Astrocyte (in vitro differentiated cells and primary cell): ENCODE measurements at regions not wholly inside any gene's neighbourhood (a gene's known extent, or its start where the extent isn't known, plus 50 kb on each side); places are given as distances from the start of the nearest gene placed in this dataset.

Experiments used
- DNase-seq: peaks from one replicate; pipeline ENCODE4 v3.0.0-alpha.2; 2010; ENCODE audit warnings: low read depth
- FAIRE-seq: peaks from 2 replicates; lab custom pipeline; 2011; peaks lifted over from hg19 to GRCh38; lab: Jason Lieb, UNC
- H2AFZ ChIP-seq: 2 replicates; pipeline ENCODE4 v1.6.0; 2012; ENCODE audit warnings: low read depth, low read length, inconsistent platforms
- H3K27ac ChIP-seq: 2 replicates; pipeline ENCODE4 v1.5.1; 2011; ENCODE audit warnings: low read depth, low read length, inconsistent platforms
- H3K27me3 ChIP-seq: 2 replicates; pipeline ENCODE4 v1.6.0; 2011; ENCODE audit warnings: low read length, inconsistent platforms; ENCODE audit not compliant: insufficient read depth
- H3K36me3 ChIP-seq: 2 replicates; pipeline ENCODE4 v1.5.1; 2011; ENCODE audit warnings: low read length, inconsistent platforms; ENCODE audit not compliant: insufficient read depth
- H3K4me1 ChIP-seq: 2 replicates; pipeline ENCODE4 v1.5.1; 2011; ENCODE audit warnings: low read length, inconsistent platforms; ENCODE audit not compliant: insufficient read depth
- H3K4me2 ChIP-seq: 2 replicates; pipeline ENCODE4 v1.6.0; 2012; ENCODE audit warnings: low read length, inconsistent platforms
- H3K4me3 ChIP-seq: 2 replicates; pipeline ENCODE4 v1.5.1; 2011; ENCODE audit warnings: low read depth, mild to moderate bottlenecking, low read length, inconsistent platforms; ENCODE audit not compliant: insufficient read depth
- H3K79me2 ChIP-seq: 2 replicates; pipeline ENCODE4 v1.6.0; 2012; ENCODE audit warnings: mild to moderate bottlenecking, low read length, inconsistent platforms; ENCODE audit not compliant: insufficient read depth
- H3K9ac ChIP-seq: 2 replicates; pipeline ENCODE4 v1.6.0; 2012; ENCODE audit warnings: mild to moderate bottlenecking, low read length, inconsistent platforms
- H3K9me3 ChIP-seq: 2 replicates; pipeline ENCODE4 v1.5.1; 2012; ENCODE audit warnings: low read depth, mild to moderate bottlenecking, low read length, inconsistent platforms; ENCODE audit not compliant: insufficient read depth
- H4K20me1 ChIP-seq: 2 replicates; pipeline ENCODE4 v1.6.0; 2012; ENCODE audit warnings: low read length, inconsistent platforms; ENCODE audit not compliant: insufficient read depth
- H3K27ac Mint-ChIP-seq: one replicate; pipeline ENCODE4 v1.8.0; 2021; ENCODE audit warnings: mild to moderate bottlenecking, mixed read lengths; ENCODE audit not compliant: unreplicated experiment
- H3K27me3 Mint-ChIP-seq: one replicate; pipeline ENCODE4 v1.8.0; 2021; ENCODE audit warnings: low read depth, mixed read lengths; ENCODE audit not compliant: unreplicated experiment
- H3K36me3 Mint-ChIP-seq: one replicate; pipeline ENCODE4 v1.8.0; 2021; ENCODE audit warnings: low read depth, mixed read lengths; ENCODE audit not compliant: unreplicated experiment
- H3K4me1 Mint-ChIP-seq: one replicate; pipeline ENCODE4 v1.8.0; 2021; ENCODE audit warnings: low read depth, mixed read lengths; ENCODE audit not compliant: unreplicated experiment
- H3K4me3 Mint-ChIP-seq: one replicate; pipeline ENCODE4 v1.8.0; 2021; ENCODE audit warnings: mild to moderate bottlenecking, moderate library complexity, mixed read lengths; ENCODE audit not compliant: unreplicated experiment
- H3K9me3 Mint-ChIP-seq: one replicate; pipeline ENCODE4 v1.8.0; 2021; ENCODE audit warnings: mild to moderate bottlenecking, mixed read lengths; ENCODE audit not compliant: unreplicated experiment
- EZH2 ChIP-seq: IDR thresholded peaks from 2 replicates; pipeline ENCODE4 v1.6.1; 2012; ENCODE audit warnings: mild to moderate bottlenecking, low read length, inconsistent platforms; ENCODE audit not compliant: insufficient read depth
- TF ChIP-seq, protein P1 (sequence below): IDR thresholded peaks from 2 replicates; pipeline ENCODE4 v1.5.1; 2011; ENCODE audit warnings: low read depth, mild to moderate bottlenecking, inconsistent platforms, low read length, moderate library complexity; ENCODE audit not compliant: insufficient read depth

DNA sequence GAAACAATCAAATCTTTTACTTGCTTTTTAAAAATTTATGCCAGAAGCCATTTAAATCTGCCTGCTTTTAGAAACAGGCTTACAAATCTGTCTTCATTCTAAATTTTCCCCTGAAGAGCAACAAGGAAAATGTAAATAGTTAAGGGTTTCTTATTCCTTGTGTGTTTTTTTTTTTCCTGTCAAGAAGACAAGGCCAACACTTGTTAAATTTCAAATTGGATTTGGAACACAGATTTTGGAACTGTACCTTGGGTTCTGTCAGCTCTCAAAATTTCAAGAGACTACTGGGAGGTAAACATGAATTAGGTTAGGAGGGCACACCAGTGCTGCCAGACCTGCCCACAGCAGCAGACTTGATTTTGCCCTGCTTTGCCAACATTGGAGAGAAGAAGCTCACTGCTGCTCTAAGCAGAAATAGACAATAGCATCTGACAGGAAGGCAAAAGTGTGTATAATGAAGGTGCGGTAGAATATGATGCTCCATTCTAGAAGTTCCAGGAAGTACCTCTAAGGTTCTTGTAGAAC is 121.7 kb downstream of the NHLRC3 start:
- Histone ChIP-seq H3K79me2 (no peaks in the 10 kb centered on the region), H3K9ac (no peak overlapping the region), H3K9me3 (no peaks in the 10 kb centered on the region), H4K20me1 (no peaks in the 10 kb centered on the region), H3K4me2 (no peak overlapping the region), H3K27me3 (peaks cover under 1% of the 10 kb centered on the region), H3K27ac (no peak overlapping the region), H2AFZ (no peak overlapping the region), H3K36me3 (no peaks in the 10 kb centered on the region), H3K4me1 (no peaks in the 10 kb centered on the region), H3K4me3 (no peak overlapping the region)
- DNase-seq, result no peak
- Mint-ChIP-seq H3K4me1 (no peaks in the 10 kb centered on the region), H3K4me3 (no peak overlapping the region), H3K27ac (no peak overlapping the region), H3K27me3 (peaks cover 6% of the 10 kb centered on the region), H3K36me3 (no peaks in the 10 kb centered on the region), H3K9me3 (no peaks in the 10 kb centered on the region)
- no peak for FAIRE-seq
- TF ChIP-seq EZH2, result no peak
- TF ChIP-seq, protein P1, sequence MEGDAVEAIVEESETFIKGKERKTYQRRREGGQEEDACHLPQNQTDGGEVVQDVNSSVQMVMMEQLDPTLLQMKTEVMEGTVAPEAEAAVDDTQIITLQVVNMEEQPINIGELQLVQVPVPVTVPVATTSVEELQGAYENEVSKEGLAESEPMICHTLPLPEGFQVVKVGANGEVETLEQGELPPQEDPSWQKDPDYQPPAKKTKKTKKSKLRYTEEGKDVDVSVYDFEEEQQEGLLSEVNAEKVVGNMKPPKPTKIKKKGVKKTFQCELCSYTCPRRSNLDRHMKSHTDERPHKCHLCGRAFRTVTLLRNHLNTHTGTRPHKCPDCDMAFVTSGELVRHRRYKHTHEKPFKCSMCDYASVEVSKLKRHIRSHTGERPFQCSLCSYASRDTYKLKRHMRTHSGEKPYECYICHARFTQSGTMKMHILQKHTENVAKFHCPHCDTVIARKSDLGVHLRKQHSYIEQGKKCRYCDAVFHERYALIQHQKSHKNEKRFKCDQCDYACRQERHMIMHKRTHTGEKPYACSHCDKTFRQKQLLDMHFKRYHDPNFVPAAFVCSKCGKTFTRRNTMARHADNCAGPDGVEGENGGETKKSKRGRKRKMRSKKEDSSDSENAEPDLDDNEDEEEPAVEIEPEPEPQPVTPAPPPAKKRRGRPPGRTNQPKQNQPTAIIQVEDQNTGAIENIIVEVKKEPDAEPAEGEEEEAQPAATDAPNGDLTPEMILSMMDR, result no peak

DNA sequence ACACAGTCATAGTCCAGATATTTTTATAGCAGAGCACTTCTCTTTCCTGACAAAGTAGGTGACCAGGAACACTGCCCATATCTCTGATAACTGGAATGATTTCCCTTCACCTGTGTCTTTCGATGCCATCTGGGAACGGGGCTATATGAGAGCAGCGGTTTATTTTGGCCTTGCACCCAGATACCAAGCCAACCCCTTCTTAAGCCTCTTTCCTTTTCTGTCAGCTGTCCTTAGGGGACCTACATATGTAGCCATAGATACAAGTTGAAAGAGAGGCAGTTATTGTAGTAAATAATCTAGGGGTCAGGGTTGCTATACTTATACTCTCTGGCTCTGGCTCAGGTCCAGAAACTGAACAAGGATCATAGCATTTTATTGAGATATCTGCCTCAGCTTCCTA is 128.8 kb downstream of the NHLRC3 start:
- Histone ChIP-seq H3K9ac (no peak overlapping the region), H3K27me3 (no peaks in the 10 kb centered on the region), H3K27ac (no peak overlapping the region), H3K4me1 (no peaks in the 10 kb centered on the region), H3K9me3 (peaks cover 3% of the 10 kb centered on the region), H3K36me3 (no peaks in the 10 kb centered on the region), H4K20me1 (no peaks in the 10 kb centered on the region), H3K4me3 (no peak overlapping the region), H3K79me2 (no peaks in the 10 kb centered on the region), H2AFZ (no peak overlapping the region), H3K4me2 (no peak overlapping the region)
- TF ChIP-seq EZH2, result no peak
- TF ChIP-seq, protein P1, result no peak
- Mint-ChIP-seq H3K27me3 (peaks cover 4% of the 10 kb centered on the region), H3K27ac (no peak overlapping the region), H3K4me3 (no peak overlapping the region), H3K9me3 (no peaks in the 10 kb centered on the region), H3K4me1 (no peaks in the 10 kb centered on the region), H3K36me3 (no peaks in the 10 kb centered on the region)
- FAIRE-seq (no peak), DNase-seq (no peak)

DNA sequence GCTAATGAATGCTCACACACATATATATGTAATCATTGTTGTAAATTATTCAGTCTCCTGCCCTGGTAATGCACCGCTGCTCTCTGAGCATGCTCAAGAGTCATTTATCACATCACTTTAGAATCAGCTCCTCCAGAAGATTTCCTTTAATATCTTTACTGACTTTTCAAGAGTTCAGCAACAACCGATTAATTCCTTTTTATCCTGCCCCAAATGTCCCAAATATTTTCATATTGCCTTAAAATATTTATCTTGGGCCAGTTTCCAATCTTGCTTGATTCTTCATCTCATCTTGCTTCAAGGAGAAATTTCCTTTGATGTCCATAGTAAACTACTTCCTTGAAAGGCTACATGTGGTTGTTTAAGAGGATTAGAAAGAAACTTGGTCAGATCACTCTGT is 132.5 kb downstream of the NHLRC3 start:
- no peaks in the 10 kb centered on the region for H3K36me3 Mint-ChIP-seq
- H3K9ac ChIP-seq, result no peak overlapping the region
- H4K20me1 ChIP-seq, result no peaks in the 10 kb centered on the region
- FAIRE-seq (no peak), DNase-seq (no peak)
- peaks cover 4% of the 10 kb centered on the region for H3K27me3 Mint-ChIP-seq
- no peaks in the 10 kb centered on the region for H3K36me3 ChIP-seq
- peaks cover 3% of the 10 kb centered on the region for H3K9me3 ChIP-seq
- no peaks in the 10 kb centered on the region for H3K4me1 ChIP-seq
- no peaks in the 10 kb centered on the region for H3K4me1 Mint-ChIP-seq
- H3K27ac Mint-ChIP-seq, result no peak overlapping the region
- H3K4me3 Mint-ChIP-seq, result no peak overlapping the region
- no peak overlapping the region for H3K27ac ChIP-seq
- H3K79me2 ChIP-seq, result no peaks in the 10 kb centered on the region
- no peak overlapping the region for H3K4me2 ChIP-seq
- no peaks in the 10 kb centered on the region for H3K9me3 Mint-ChIP-seq
- no peak overlapping the region for H3K4me3 ChIP-seq
- H2AFZ ChIP-seq, result no peak overlapping the region
- H3K27me3 ChIP-seq, result no peaks in the 10 kb centered on the region
- TF ChIP-seq, protein P1, result no peak
- no peak for TF ChIP-seq EZH2
